ENCODE measurements at regions not wholly inside any gene's neighbourhood (a gene's known extent, or its start where the extent isn't known, plus 50 kb on each side); places are given as distances from the start of the nearest gene placed in this dataset.
A peak's percentile ranks its signal among the peaks of the same experiment; 100 is the strongest.

GRCh38 chr11:10641912-10642697, 51.5 kb downstream of the IRAG1 start:
- H3K4me3 ChIP-seq = no peak overlapping the region
- H3K4me1 ChIP-seq (ENCODE audit: low read depth) = no peaks in the 10 kb centered on the region
- intact Hi-C loops (cut with DNase I, micrococcal nuclease) = no loop called here
- no peak for TF ChIP-seq CTCF (IDR thresholded peaks at IDR 0.05)
- DNase-seq = no peak
- no peaks in the 10 kb centered on the region for H3K36me3 ChIP-seq (ENCODE audit: low read depth)
- no peaks in the 10 kb centered on the region for H3K9me3 ChIP-seq
- no peak for ATAC-seq

- no peak for TF ChIP-seq CTCF (IDR thresholded peaks at IDR 0.05)
- H3K4me3 ChIP-seq = no peak overlapping the region
- DNase-seq (no peak), ATAC-seq (peak; percentile 65)
- no peaks in the 10 kb centered on the region for H3K9me3 ChIP-seq
- no peaks in the 10 kb centered on the region for H3K36me3 ChIP-seq (ENCODE audit: low read depth)
- no peaks in the 10 kb centered on the region for H3K4me1 ChIP-seq (ENCODE audit: low read depth)
- intact Hi-C loops (cut with DNase I, micrococcal nuclease) = no loop called here
These were observed 52.2 kb downstream of the IRAG1 start for GRCh38 chr11:10641177-10641911.

GRCh38 chr11:10640308-10640707, 53.2 kb downstream of the IRAG1 start:
- no peaks in the 10 kb centered on the region for H3K4me1 ChIP-seq (ENCODE audit: low read depth)
- ATAC-seq (no peak), DNase-seq (no peak)
- intact Hi-C loops (cut with DNase I, micrococcal nuclease) = no loop called here
- H3K4me3 ChIP-seq = no peak overlapping the region
- no peaks in the 10 kb centered on the region for H3K9me3 ChIP-seq
- no peak for TF ChIP-seq CTCF (IDR thresholded peaks at IDR 0.05)
- no peaks in the 10 kb centered on the region for H3K36me3 ChIP-seq (ENCODE audit: low read depth)

- intact Hi-C loops (cut with DNase I, micrococcal nuclease) = no loop called here
- Histone ChIP-seq H3K4me1 (ENCODE audit: low read depth) (no peaks in the 10 kb centered on the region), H3K36me3 (ENCODE audit: low read depth) (no peaks in the 10 kb centered on the region), H3K4me3 (no peak overlapping the region), H3K9me3 (no peaks in the 10 kb centered on the region)
- TF ChIP-seq CTCF (IDR thresholded peaks at IDR 0.05) = no peak
- ATAC-seq = peak; percentile 20
- DNase-seq = no peak
These were observed 54.2 kb downstream of the IRAG1 start for GRCh38 chr11:10639350-10639749.

GRCh38 chr11:10638316-10638925, 55.1 kb downstream of the IRAG1 start:
- ATAC-seq (no peak), DNase-seq (no peak)
- Histone ChIP-seq H3K4me1 (ENCODE audit: low read depth) (no peaks in the 10 kb centered on the region), H3K36me3 (ENCODE audit: low read depth) (no peaks in the 10 kb centered on the region), H3K9me3 (no peaks in the 10 kb centered on the region), H3K4me3 (no peak overlapping the region)
- no peak for TF ChIP-seq CTCF (IDR thresholded peaks at IDR 0.05)
- intact Hi-C loops (cut with DNase I, micrococcal nuclease) = no loop called here
